ENCODE measurements at regions not wholly inside any gene's neighbourhood (a gene's known extent, or its start where the extent isn't known, plus 50 kb on each side); places are given as distances from the start of the nearest gene placed in this dataset.
A peak's percentile ranks its signal among the peaks of the same experiment; 100 is the strongest.

- no peak for DNase-seq (ENCODE audit: low read depth)
Measured at GRCh38 chr18:29157057-29157780, 980.3 kb upstream of the CDH2 start.

- no peak for DNase-seq (ENCODE audit: low read depth)
Measured at GRCh38 chr18:29156531-29156930, 979.6 kb upstream of the CDH2 start.

- DNase-seq (ENCODE audit: low read depth): peak; percentile 87
Measured at GRCh38 chr18:29154758-29155725, 978.1 kb upstream of the CDH2 start.

- no peak for DNase-seq (ENCODE audit: low read depth)
Measured at GRCh38 chr18:29154196-29154757, 977.3 kb upstream of the CDH2 start.

GRCh38 chr18:29153091-29153490 is 976.2 kb upstream of the CDH2 start:
- DNase-seq (ENCODE audit: low read depth): no peak

- no peak for DNase-seq (ENCODE audit: low read depth)
Measured at GRCh38 chr18:29147944-29148343, 971.0 kb upstream of the CDH2 start.

GRCh38 chr18:29146068-29146467 is 969.1 kb upstream of the CDH2 start:
- DNase-seq (ENCODE audit: low read depth): no peak

GRCh38 chr18:29140590-29140989 is 963.7 kb upstream of the CDH2 start:
- DNase-seq (ENCODE audit: low read depth): no peak

- DNase-seq (ENCODE audit: low read depth): no peak
Measured at GRCh38 chr18:29137773-29138495, 961.0 kb upstream of the CDH2 start.

- DNase-seq (ENCODE audit: low read depth): no peak
Measured at GRCh38 chr18:29123706-29124530, 947.0 kb upstream of the CDH2 start.

GRCh38 chr18:29104671-29105070 is 927.7 kb upstream of the CDH2 start:
- DNase-seq (ENCODE audit: low read depth): no peak

GRCh38 chr18:29104227-29104626 is 927.3 kb upstream of the CDH2 start:
- DNase-seq (ENCODE audit: low read depth): no peak

- DNase-seq (ENCODE audit: low read depth): no peak
Measured at GRCh38 chr18:29096079-29096770, 919.3 kb upstream of the CDH2 start.

- DNase-seq (ENCODE audit: low read depth): no peak
Measured at GRCh38 chr18:29087616-29088246, 910.8 kb upstream of the CDH2 start.

GRCh38 chr18:29084120-29084519 is 907.2 kb upstream of the CDH2 start:
- DNase-seq (ENCODE audit: low read depth): no peak

GRCh38 chr18:29083545-29083944 is 906.6 kb upstream of the CDH2 start:
- DNase-seq (ENCODE audit: low read depth): no peak

GRCh38 chr18:29080946-29081345 is 904.0 kb upstream of the CDH2 start:
- DNase-seq (ENCODE audit: low read depth): no peak

- no peak for DNase-seq (ENCODE audit: low read depth)
Measured at GRCh38 chr18:29078273-29078672, 901.3 kb upstream of the CDH2 start.

GRCh38 chr18:29077344-29077743 is 900.4 kb upstream of the CDH2 start:
- DNase-seq (ENCODE audit: low read depth): no peak

GRCh38 chr18:29076645-29077044 is 899.7 kb upstream of the CDH2 start:
- DNase-seq (ENCODE audit: low read depth): no peak
